ENCODE measurements at regions not wholly inside any gene's neighbourhood (a gene's known extent, or its start where the extent isn't known, plus 50 kb on each side); places are given as distances from the start of the nearest gene placed in this dataset.

DNA sequence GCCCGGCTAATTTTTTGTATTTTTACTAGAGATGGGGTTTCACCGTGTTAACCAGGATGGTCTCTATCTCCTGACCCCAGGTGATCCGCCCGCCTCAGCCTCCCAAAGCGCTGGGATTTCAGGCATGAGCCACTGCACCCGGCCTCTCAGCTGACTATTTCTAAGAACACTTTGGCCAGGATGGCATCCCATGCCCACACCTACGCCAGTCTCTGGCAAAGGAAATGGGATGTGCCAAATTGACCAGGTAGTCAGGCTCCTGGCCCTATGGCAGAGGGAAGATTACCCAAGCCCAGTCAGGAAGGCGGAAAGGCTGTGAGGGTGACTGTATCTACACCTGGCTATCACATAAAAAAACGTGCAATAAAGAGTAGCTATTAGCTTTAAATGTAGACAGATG, 94.1 kb upstream of the DUSP5 start:
- Histone ChIP-seq H3K27ac (ENCODE audit: low read depth, low read length) (no peak overlapping the region), H3K4me1 (ENCODE audit: insufficient read depth, low read length) (no peaks in the 10 kb centered on the region), H3K4me3 (ENCODE audit: low read length in 2 of 2) (no peak overlapping the region), H3K36me3 (ENCODE audit: insufficient read depth, low read length) (no peaks in the 10 kb centered on the region), H3K27me3 (ENCODE audit: insufficient read depth, low read length) (no peaks in the 10 kb centered on the region), H3K9me3 (ENCODE audit: control insufficient read depth in 1 of 2, low read length in 2 of 2) (no peaks in the 10 kb centered on the region)
- Mint-ChIP-seq H3K27ac (peak overlapping the region in 1 of 7 donors; percentile 2), H3K27me3 (no peaks in the 10 kb centered on the region), H3K4me1 (peaks cover 0 to 4% (median 0%) of the 10 kb centered on the region in 4 donors), H3K4me3 (peak overlapping the region in 1 of 8 donors; percentile 55), H3K36me3 (no peaks in the 10 kb centered on the region), H3K9me3 (no peaks in the 10 kb centered on the region)
- intact Hi-C loops (cut with micrococcal nuclease): no loop called here
- no peak for DNase-seq
- CTCF ChIA-PET (ENCODE audit: partially characterized antibody): no interaction called here
- POLR2A ChIA-PET (ENCODE audit: partially characterized antibody): no interaction called here

DNA sequence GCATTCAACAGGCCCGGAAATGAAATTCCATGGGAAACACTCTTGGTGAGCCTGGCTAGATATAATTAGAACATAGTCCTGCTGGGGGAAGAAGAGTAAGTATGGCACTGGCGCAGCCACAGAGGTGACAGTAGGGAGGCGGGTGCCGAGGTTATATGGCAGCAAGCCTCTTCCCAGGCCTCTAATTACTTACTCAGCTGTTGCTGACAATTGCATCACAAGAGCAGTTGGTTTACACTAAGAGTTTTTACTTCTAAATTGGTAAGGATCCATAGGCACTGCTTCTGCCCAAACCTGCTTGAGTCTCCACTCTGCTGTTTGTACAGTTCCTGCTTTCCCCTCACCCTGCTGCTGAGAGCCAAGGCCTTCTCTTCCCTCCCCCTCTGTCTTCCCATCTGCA, 93.3 kb upstream of the DUSP5 start:
- Mint-ChIP-seq H3K27ac (no peak overlapping the region), H3K4me1 (peaks cover 0 to 4% (median 2%) of the 10 kb centered on the region in 4 donors), H3K9me3 (no peaks in the 10 kb centered on the region), H3K36me3 (no peaks in the 10 kb centered on the region), H3K27me3 (no peaks in the 10 kb centered on the region), H3K4me3 (no peak overlapping the region)
- H3K36me3 ChIP-seq (ENCODE audit: insufficient read depth, low read length): no peaks in the 10 kb centered on the region
- DNase-seq: no peak
- H3K9me3 ChIP-seq (ENCODE audit: control insufficient read depth in 1 of 2, low read length in 2 of 2): no peaks in the 10 kb centered on the region
- no peak overlapping the region for H3K4me3 ChIP-seq (ENCODE audit: low read length in 2 of 2)
- H3K27ac ChIP-seq (ENCODE audit: low read depth, low read length): no peak overlapping the region
- ChIA-PET POLR2A (ENCODE audit: partially characterized antibody) (no interaction called here), CTCF (ENCODE audit: partially characterized antibody) (no interaction called here)
- intact Hi-C loops (cut with micrococcal nuclease): no loop called here
- H3K27me3 ChIP-seq (ENCODE audit: insufficient read depth, low read length): no peaks in the 10 kb centered on the region
- H3K4me1 ChIP-seq (ENCODE audit: insufficient read depth, low read length): no peaks in the 10 kb centered on the region

DNA sequence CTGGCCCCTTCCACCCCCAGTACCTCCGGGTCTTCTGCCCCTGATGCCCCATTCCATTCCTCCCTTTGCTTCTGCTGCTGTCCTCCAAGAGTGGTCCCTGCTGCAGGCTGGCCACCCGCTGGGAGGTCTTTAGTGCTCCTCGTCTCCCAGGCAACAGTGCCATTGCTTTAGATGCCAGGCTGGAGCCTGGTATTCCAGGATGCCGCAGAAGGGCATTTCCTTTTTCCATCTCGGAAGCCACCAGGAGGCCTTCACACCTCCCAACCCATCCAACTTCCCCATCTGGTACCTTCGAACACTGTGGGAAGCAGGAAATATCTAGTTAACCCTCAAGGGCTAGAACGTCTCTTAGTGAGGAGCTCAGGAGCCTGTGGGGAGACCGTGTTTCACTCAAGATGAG, 92.9 kb upstream of the DUSP5 start:
- no peak for DNase-seq
- CTCF ChIA-PET (ENCODE audit: partially characterized antibody): no interaction called here

DNA sequence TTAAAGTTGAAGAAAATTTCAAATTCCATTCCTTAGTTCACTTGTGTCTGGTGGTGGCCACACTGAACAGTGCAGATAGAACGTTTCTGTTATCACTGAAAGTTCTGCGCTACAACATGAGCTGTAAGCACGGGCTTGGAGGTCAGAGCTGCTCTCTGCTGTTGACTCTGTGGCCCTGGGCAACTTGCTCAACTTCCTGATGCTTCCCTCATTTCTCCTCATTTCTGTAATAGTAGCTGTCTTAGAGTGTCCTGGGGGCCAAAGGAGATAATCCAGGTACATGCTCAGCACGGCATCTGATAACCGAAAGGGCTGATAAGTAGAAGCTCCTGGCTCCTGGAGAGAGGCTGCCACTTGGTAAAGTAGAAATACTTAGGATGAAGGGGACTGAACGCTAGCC, 92.3 kb upstream of the DUSP5 start:
- no peaks in the 10 kb centered on the region for H3K9me3 ChIP-seq (ENCODE audit: control insufficient read depth in 1 of 2, low read length in 2 of 2)
- Mint-ChIP-seq H3K4me3 (no peak overlapping the region), H3K9me3 (no peaks in the 10 kb centered on the region), H3K27ac (no peak overlapping the region), H3K4me1 (peaks cover 0 to 5% (median 2%) of the 10 kb centered on the region in 4 donors), H3K27me3 (no peaks in the 10 kb centered on the region), H3K36me3 (no peaks in the 10 kb centered on the region)
- no peak overlapping the region for H3K27ac ChIP-seq (ENCODE audit: low read depth, low read length)
- no peaks in the 10 kb centered on the region for H3K4me1 ChIP-seq (ENCODE audit: insufficient read depth, low read length)
- intact Hi-C loops (cut with micrococcal nuclease): no loop called here
- ChIA-PET CTCF (ENCODE audit: partially characterized antibody) (no interaction called here), POLR2A (ENCODE audit: partially characterized antibody) (interaction anchor here (1.4 kb wide), 1 partner anchor 9 kb away, joined by 6 read pairs; no protein-coding TSS in a partner anchor)
- H3K4me3 ChIP-seq (ENCODE audit: low read length in 2 of 2): no peak overlapping the region
- H3K36me3 ChIP-seq (ENCODE audit: insufficient read depth, low read length): no peaks in the 10 kb centered on the region
- H3K27me3 ChIP-seq (ENCODE audit: insufficient read depth, low read length): no peaks in the 10 kb centered on the region
- DNase-seq: no peak

More for the DNA sequence above, 92.9 kb upstream of the DUSP5 start:
- no peak overlapping the region for H3K4me3 Mint-ChIP-seq
- Histone ChIP-seq H3K4me3 (ENCODE audit: low read length in 2 of 2) (no peak overlapping the region), H3K27me3 (ENCODE audit: insufficient read depth, low read length) (no peaks in the 10 kb centered on the region), H3K4me1 (ENCODE audit: insufficient read depth, low read length) (no peaks in the 10 kb centered on the region), H3K27ac (ENCODE audit: low read depth, low read length) (no peak overlapping the region), H3K36me3 (ENCODE audit: insufficient read depth, low read length) (no peaks in the 10 kb centered on the region), H3K9me3 (ENCODE audit: control insufficient read depth in 1 of 2, low read length in 2 of 2) (no peaks in the 10 kb centered on the region)
- POLR2A ChIA-PET (ENCODE audit: partially characterized antibody): interaction anchor here (1.4 kb wide), 1 partner anchor 10 kb away, joined by 6 read pairs; no protein-coding TSS in a partner anchor
- no peaks in the 10 kb centered on the region for H3K36me3 Mint-ChIP-seq
- no peaks in the 10 kb centered on the region for H3K27me3 Mint-ChIP-seq
- intact Hi-C loops (cut with micrococcal nuclease): no loop called here
- peaks cover 0 to 4% (median 2%) of the 10 kb centered on the region in 4 donors for H3K4me1 Mint-ChIP-seq
- no peaks in the 10 kb centered on the region for H3K9me3 Mint-ChIP-seq
- H3K27ac Mint-ChIP-seq: peak overlapping the region in 2 of 7 donors; percentile 44 to 55

DNA sequence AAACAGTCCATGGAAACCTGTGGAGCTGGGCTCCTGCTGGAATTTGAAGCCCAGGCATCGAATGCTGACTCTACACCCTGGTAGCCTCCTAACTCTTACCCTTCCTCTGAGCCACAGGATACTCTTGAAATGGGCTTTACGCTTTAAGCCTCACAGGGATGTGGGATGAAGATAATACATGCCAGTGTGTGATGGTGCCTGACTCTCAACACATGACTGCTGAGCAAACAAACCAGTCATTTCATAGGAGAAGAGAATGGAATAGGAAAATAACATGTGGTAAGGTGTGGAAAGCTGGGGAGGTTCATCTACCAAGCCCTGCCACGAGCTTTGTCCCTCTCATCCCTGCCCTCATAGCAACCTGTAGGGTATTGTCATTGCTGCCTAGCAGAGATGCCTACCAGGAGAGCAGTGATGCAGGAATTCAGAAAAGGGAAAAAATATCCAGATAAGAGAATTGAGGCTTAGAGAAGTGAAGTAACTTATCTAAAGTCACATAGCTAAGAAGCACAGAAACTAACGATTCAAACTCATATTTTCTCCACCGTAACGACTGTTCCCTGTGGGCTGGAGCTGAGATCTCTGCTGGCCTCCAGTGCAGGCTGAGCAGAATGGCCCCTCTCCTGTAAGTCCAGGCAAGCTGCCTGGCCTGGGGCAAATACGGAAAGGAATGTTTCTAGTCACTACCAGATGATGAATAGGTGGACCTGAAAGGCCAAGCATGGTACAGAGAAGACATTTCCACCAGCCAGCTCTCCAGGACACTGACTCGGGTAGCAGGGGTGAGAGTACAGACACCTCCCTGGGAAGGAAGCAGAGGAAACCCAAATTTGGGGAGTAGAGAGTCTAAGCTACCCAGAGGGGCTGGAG, 90.2 kb upstream of the DUSP5 start:
- no peak overlapping the region for H3K4me3 Mint-ChIP-seq
- CTCF ChIA-PET (ENCODE audit: partially characterized antibody): interaction anchor here (1.0 to 2.0 kb wide), 3 partner anchors 9 to 53 kb away, joined by 3 to 6 read pairs (median 3); no protein-coding TSS in a partner anchor
- H3K9me3 ChIP-seq (ENCODE audit: control insufficient read depth in 1 of 2, low read length in 2 of 2): no peaks in the 10 kb centered on the region
- no peaks in the 10 kb centered on the region for H3K36me3 ChIP-seq (ENCODE audit: insufficient read depth, low read length)
- no peak overlapping the region for H3K27ac ChIP-seq (ENCODE audit: low read depth, low read length)
- H3K9me3 Mint-ChIP-seq: no peaks in the 10 kb centered on the region
- intact Hi-C loops (cut with micrococcal nuclease): no loop called here
- no peak overlapping the region for H3K4me3 ChIP-seq (ENCODE audit: low read length in 2 of 2)
- no peaks in the 10 kb centered on the region for H3K27me3 Mint-ChIP-seq
- peaks cover 0 to 16% (median 5%) of the 10 kb centered on the region in 4 donors for H3K4me1 Mint-ChIP-seq
- no peaks in the 10 kb centered on the region for H3K36me3 Mint-ChIP-seq
- H3K27me3 ChIP-seq (ENCODE audit: insufficient read depth, low read length): no peaks in the 10 kb centered on the region
- POLR2A ChIA-PET (ENCODE audit: partially characterized antibody): no interaction called here
- no peaks in the 10 kb centered on the region for H3K4me1 ChIP-seq (ENCODE audit: insufficient read depth, low read length)
- H3K27ac Mint-ChIP-seq: no peak overlapping the region
- DNase-seq: no peak

DNA sequence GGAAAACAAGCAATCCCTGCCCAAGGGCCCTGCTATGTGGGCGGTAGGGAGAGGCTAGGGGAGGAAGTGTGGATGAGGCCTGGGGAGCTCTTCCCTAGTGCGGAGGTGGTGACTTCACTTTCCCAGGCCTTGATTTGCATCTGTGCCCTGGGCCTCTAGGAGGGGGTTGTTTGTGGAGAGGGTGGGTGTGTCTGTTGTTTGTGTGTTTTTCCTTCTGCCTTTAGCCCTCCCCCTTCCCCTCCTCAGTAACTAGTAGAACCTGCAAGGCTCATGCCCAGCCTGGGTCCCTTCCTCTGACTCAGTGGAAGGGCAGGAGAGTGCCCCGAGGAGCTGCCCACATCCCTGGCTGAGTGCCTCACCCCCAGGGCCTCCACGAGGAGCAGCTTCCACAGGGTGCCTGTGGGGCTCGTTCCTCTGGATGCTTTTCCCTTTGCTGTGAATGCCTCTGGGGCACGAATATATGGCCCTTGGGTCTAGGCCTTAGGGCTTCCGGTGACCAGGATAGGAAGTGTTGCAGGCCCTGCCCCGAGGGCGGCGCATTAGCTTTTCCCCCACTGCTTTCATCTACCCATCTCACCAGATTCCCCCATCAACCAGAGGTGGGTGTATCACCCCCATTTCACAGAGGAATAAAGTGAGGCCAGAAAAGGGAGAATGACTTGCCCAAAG, 89.4 kb upstream of the DUSP5 start:
- Mint-ChIP-seq H3K27ac (peak overlapping the region in 1 of 7 donors; percentile 18), H3K9me3 (no peaks in the 10 kb centered on the region), H3K4me1 (peaks cover 2 to 23% (median 6%) of the 10 kb centered on the region in 4 donors), H3K27me3 (no peaks in the 10 kb centered on the region), H3K36me3 (no peaks in the 10 kb centered on the region), H3K4me3 (no peak overlapping the region)
- no peaks in the 10 kb centered on the region for H3K36me3 ChIP-seq (ENCODE audit: insufficient read depth, low read length)
- no peaks in the 10 kb centered on the region for H3K27me3 ChIP-seq (ENCODE audit: insufficient read depth, low read length)
- DNase-seq: no peak
- intact Hi-C loops (cut with micrococcal nuclease): no loop called here
- H3K27ac ChIP-seq (ENCODE audit: low read depth, low read length): no peak overlapping the region
- no peaks in the 10 kb centered on the region for H3K9me3 ChIP-seq (ENCODE audit: control insufficient read depth in 1 of 2, low read length in 2 of 2)
- peaks cover 1% of the 10 kb centered on the region for H3K4me1 ChIP-seq (ENCODE audit: insufficient read depth, low read length)
- ChIA-PET CTCF (ENCODE audit: partially characterized antibody) (interaction anchor here (2.0 kb wide), 1 partner anchor 54 kb away, joined by 6 read pairs; no protein-coding TSS in a partner anchor), POLR2A (ENCODE audit: partially characterized antibody) (no interaction called here)
- H3K4me3 ChIP-seq (ENCODE audit: low read length in 2 of 2): no peak overlapping the region

DNA sequence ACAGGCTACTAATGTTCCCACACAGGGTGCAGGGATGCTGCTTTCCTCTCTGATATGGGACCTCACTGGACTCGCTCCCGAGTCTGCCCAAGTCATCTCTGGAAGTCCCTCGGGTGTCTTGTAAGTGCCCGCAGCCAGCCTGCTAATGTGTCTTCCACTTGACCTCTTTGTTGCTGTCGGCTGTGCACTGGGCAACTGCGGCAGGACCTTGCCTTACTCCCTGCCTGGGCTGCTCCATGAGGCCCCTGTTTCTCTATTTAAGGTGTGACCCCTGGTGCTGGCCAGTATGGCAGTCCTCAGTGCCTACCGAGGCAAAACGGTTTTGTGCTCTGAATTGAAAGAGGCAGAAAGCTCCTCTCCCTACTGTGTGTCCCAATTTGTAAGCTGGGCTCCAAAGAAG, 88.8 kb upstream of the DUSP5 start:
- H3K9me3 Mint-ChIP-seq: no peaks in the 10 kb centered on the region
- intact Hi-C loops (cut with micrococcal nuclease): no loop called here
- Histone ChIP-seq H3K9me3 (ENCODE audit: control insufficient read depth in 1 of 2, low read length in 2 of 2) (no peaks in the 10 kb centered on the region), H3K36me3 (ENCODE audit: insufficient read depth, low read length) (no peaks in the 10 kb centered on the region), H3K4me1 (ENCODE audit: insufficient read depth, low read length) (peaks cover 7% of the 10 kb centered on the region), H3K27me3 (ENCODE audit: insufficient read depth, low read length) (no peaks in the 10 kb centered on the region), H3K27ac (ENCODE audit: low read depth, low read length) (no peak overlapping the region), H3K4me3 (ENCODE audit: low read length in 2 of 2) (no peak overlapping the region)
- CTCF ChIA-PET (ENCODE audit: partially characterized antibody): interaction anchor here (2.0 kb wide), 1 partner anchor 55 kb away, joined by 6 read pairs; no protein-coding TSS in a partner anchor
- H3K27ac Mint-ChIP-seq: peak overlapping the region in 1 of 7 donors; percentile 18
- no peaks in the 10 kb centered on the region for H3K36me3 Mint-ChIP-seq
- no peak for DNase-seq
- H3K4me1 Mint-ChIP-seq: peaks cover 7 to 29% (median 12%) of the 10 kb centered on the region in 4 donors
- H3K27me3 Mint-ChIP-seq: no peaks in the 10 kb centered on the region
- POLR2A ChIA-PET (ENCODE audit: partially characterized antibody): no interaction called here
- no peak overlapping the region for H3K4me3 Mint-ChIP-seq
